A549 (cell line): ENCODE measurements at regions not wholly inside any gene's neighbourhood (a gene's known extent, or its start where the extent isn't known, plus 50 kb on each side); places are given as distances from the start of the nearest gene placed in this dataset.
A peak's percentile ranks its signal among the peaks of the same experiment; 100 is the strongest.

Source experiments
- ATAC-seq, 2 experiments: fragments of 200-7000 bp in 1 of 2; fragments of >200 bp in 1 of 2; cut with Nextera tagmentation in 1 of 2; cut with Tn5 transposase in 1 of 2; 3 replicates each; pipeline versions ENCODE4 v1.8.0 to v1.9.1; 2018 to 2020; ENCODE audit warnings: mild to moderate bottlenecking in 1 of 2, moderate library complexity in 1 of 2
- CTCF ChIA-PET: fragments of 300-600 bp; sonication (Branson Sonifier 250); formaldehyde crosslinking; extraction: SDS; loops from one replicate; lab custom pipeline; 2021; ENCODE audit warnings: antibody characterized with exemption, inconsistent platforms; lab: Yijun Ruan, JAX
- POLR2A ChIA-PET: fragments of 350-600 bp; formaldehyde crosslinking; extraction: SDS; loops from one replicate; lab custom pipeline; 2021; ENCODE audit warnings: antibody characterized with exemption, inconsistent platforms; lab: Yijun Ruan, JAX
- DNase-seq, 2 experiments: peaks; one replicate each; pipeline versions ENCODE4 v3.0.0 to v3.0.0-alpha.2; 2011 to 2016; ENCODE audit warnings: low read depth in 1 of 2, low spot score in 1 of 2
- FAIRE-seq: peaks from 2 replicates; lab custom pipeline; 2011; peaks lifted over from hg19 to GRCh38; lab: Jason Lieb, UNC
- H3K27ac ChIP-seq, 2 experiments: fragments of >200 bp; sonication (Bioruptor Twin); formaldehyde crosslinking; 3 replicates each; pipeline ENCODE4 v1.5.1; 2016 to 2017
- H3K4me1 ChIP-seq: fragments of >200 bp; sonication (Bioruptor Twin); formaldehyde crosslinking; 3 replicates; pipeline ENCODE4 v1.6.1; 2016
- H3K4me2 ChIP-seq: fragments of >200 bp; sonication (Bioruptor Twin); formaldehyde crosslinking; 3 replicates; pipeline ENCODE4 v1.6.1; 2016
- H3K4me3 ChIP-seq: fragments of >200 bp; sonication (Bioruptor Twin); formaldehyde crosslinking; 3 replicates; pipeline ENCODE4 v1.5.1; 2016
- H3K9me3 ChIP-seq: fragments of >200 bp; sonication (Bioruptor Twin); formaldehyde crosslinking; 3 replicates; pipeline ENCODE4 v1.6.1; 2016
- BCL3 ChIP-seq: fragments of >200 bp; sonication (Bioruptor Twin); formaldehyde crosslinking; IDR thresholded peaks from 3 replicates; pipeline ENCODE4 v1.6.1; 2016
- CBX2 ChIP-seq: fragments of 200-600 bp; sonication (generic); IDR thresholded peaks from 2 replicates; pipeline ENCODE4 v1.6.1; 2016; ENCODE audit warnings: low read depth, mild to moderate bottlenecking, borderline replicate concordance
- CHD4 ChIP-seq: fragments of 200-600 bp; sonication (generic); IDR thresholded peaks from 2 replicates; pipeline ENCODE4 v1.6.1; 2016; ENCODE audit warnings: antibody characterized with exemption, mild to moderate bottlenecking, borderline replicate concordance
- E2F6 ChIP-seq: IDR thresholded peaks from 2 replicates; pipeline ENCODE4 v1.6.1; 2012; ENCODE audit warnings: low read depth, borderline replicate concordance
- ELK1 ChIP-seq: fragments of 150-350 bp; IDR thresholded peaks from 2 replicates; pipeline ENCODE4 v1.6.1; 2014; ENCODE audit warnings: low read depth, mild to moderate bottlenecking, low read length
- ESRRA ChIP-seq: fragments of 150-350 bp; IDR thresholded peaks from 2 replicates; pipeline ENCODE4 v1.6.1; 2014; ENCODE audit warnings: mild to moderate bottlenecking, low read length, borderline replicate concordance
- FOSL2 ChIP-seq, 2 experiments: fragments of 450-650 bp in 1 of 2; fragments of >200 bp in 1 of 2; sonication (Bioruptor Twin) in 1 of 2; formaldehyde crosslinking; IDR thresholded peaks; 2 replicates each; pipeline versions ENCODE4 v1.5.0 to v1.6.1; 2016 to 2020; ENCODE audit warnings: mild to moderate bottlenecking in 1 of 2, moderate library complexity in 1 of 2
- HDAC2 ChIP-seq: fragments of 200-600 bp; sonication (generic); IDR thresholded peaks from 2 replicates; pipeline ENCODE4 v1.6.1; 2016
- HES2 ChIP-seq: fragments of >200 bp; sonication (Bioruptor Twin); formaldehyde crosslinking; IDR thresholded peaks from 2 replicates; pipeline ENCODE4 v1.6.1; 2016
- HEYL ChIP-seq: fragments of 250-450 bp; sonication (Bioruptor Pico); IDR thresholded peaks from 2 replicates; pipeline ENCODE4 v1.8.0; 2021; ENCODE audit warnings: mild to moderate bottlenecking, moderate library complexity
- HMGXB4 ChIP-seq: fragments of 250-450 bp; sonication (Bioruptor Pico); IDR thresholded peaks from 2 replicates; pipeline ENCODE4 v1.5.0; 2021; ENCODE audit warnings: mild to moderate bottlenecking, moderate library complexity, borderline replicate concordance
- HOXB13 ChIP-seq: fragments of 250-450 bp; sonication (Bioruptor Pico); IDR thresholded peaks from 2 replicates; pipeline ENCODE4 v1.5.0; 2020; ENCODE audit warnings: low read depth, mild to moderate bottlenecking, moderate library complexity
- JUN ChIP-seq, 2 experiments: fragments of >200 bp; sonication (Bioruptor Twin); formaldehyde crosslinking; IDR thresholded peaks; 2 replicates in 1 of 2; 3 replicates in 1 of 2; pipeline ENCODE4 v1.6.1; 2016 to 2017
- KDM1A ChIP-seq: fragments of 200-600 bp; sonication (generic); IDR thresholded peaks from 2 replicates; pipeline ENCODE4 v1.6.1; 2016; ENCODE audit warnings: low read depth, mild to moderate bottlenecking
- MAFK ChIP-seq: fragments of 450-650 bp; IDR thresholded peaks from 2 replicates; pipeline ENCODE4 v1.6.1; 2014; ENCODE audit not compliant: partially characterized antibody
- POLR2AphosphoS2 ChIP-seq: conservative IDR thresholded peaks from 2 replicates; pipeline ENCODE4 v1.6.1; 2012; ENCODE audit warnings: low read length, improper control_type of control experiment, inconsistent platforms
- RCOR1 ChIP-seq: fragments of 150-350 bp; IDR thresholded peaks from 2 replicates; pipeline ENCODE4 v1.6.1; 2014; ENCODE audit warnings: antibody characterized with exemption, low read length, low read depth
- REST ChIP-seq: fragments of 200-600 bp; sonication (generic); IDR thresholded peaks from 2 replicates; pipeline ENCODE4 v1.6.1; 2016; ENCODE audit warnings: antibody characterized with exemption, mild to moderate bottlenecking, moderate library complexity
- RFX5 ChIP-seq: fragments of 450-650 bp; IDR thresholded peaks from 2 replicates; pipeline ENCODE4 v1.7.1; 2014; ENCODE audit warnings: antibody characterized with exemption, mild to moderate bottlenecking, moderate library complexity
- RNF2 ChIP-seq: fragments of 200-600 bp; sonication (generic); IDR thresholded peaks from 2 replicates; pipeline ENCODE4 v1.6.1; 2016; ENCODE audit warnings: low read depth, mild to moderate bottlenecking, antibody characterized with exemption, moderate library complexity, borderline replicate concordance
- SMC3 ChIP-seq: fragments of >200 bp; sonication (Bioruptor Twin); formaldehyde crosslinking; IDR thresholded peaks from 3 replicates; pipeline ENCODE4 v1.6.1; 2018; ENCODE audit warnings: inconsistent platforms
- ZC3H11A ChIP-seq: fragments of 450-650 bp; IDR thresholded peaks from 2 replicates; pipeline ENCODE4 v1.6.1; 2014; ENCODE audit warnings: antibody characterized with exemption, mild to moderate bottlenecking
- WGBS: methylation state at CpG from one replicate; pipeline ENCODE4 v1.1.6; 2017; ENCODE audit errors: missing lambda C conversion rate; 5-methylcytosine and 5-hydroxymethylcytosine counted together

GRCh38 chr17:11182430-11182829 is 58.6 kb upstream of the SHISA6 start:
- CTCF ChIA-PET = interaction anchor here (1.0 kb wide), 1 partner anchor 14 kb away, joined by 3 read pairs; no protein-coding TSS in a partner anchor
- Histone ChIP-seq H3K9me3 (no peaks in the 10 kb centered on the region), H3K4me2 (no peak overlapping the region), H3K4me3 (no peak overlapping the region), H3K27ac (no peak overlapping the region), H3K4me1 (no peaks in the 10 kb centered on the region)
- no peak for FAIRE-seq
- no peak for DNase-seq
- no peak for ATAC-seq
- TF ChIP-seq CHD4 (no peak), BCL3 (no peak), POLR2AphosphoS2 (no peak), HEYL (CRISPR knock-in tag) (no peak), ESRRA (no peak), SMC3 (no peak)
- POLR2A ChIA-PET = no interaction called here
- 3% methylated on average over 3 of the region's 3 CpGs for WGBS

GRCh38 chr17:11178581-11178980 is 62.4 kb upstream of the SHISA6 start:
- POLR2A ChIA-PET = no interaction called here
- CTCF ChIA-PET = interaction anchor here (1.9 kb wide), 1 partner anchor 34 kb away, joined by 4 read pairs; no protein-coding TSS in a partner anchor
- WGBS = 3% methylated on average over 3 of the region's 3 CpGs
- no peaks in the 10 kb centered on the region; the same call in 2 of the 3 replicates for H3K9me3 ChIP-seq
- DNase-seq (no peak), FAIRE-seq (no peak), ATAC-seq (no peak)
- no peaks in the 10 kb centered on the region for H3K4me1 ChIP-seq
- no peak overlapping the region for H3K4me2 ChIP-seq
- no peak for TF ChIP-seq MAFK
- no peak for TF ChIP-seq E2F6
- TF ChIP-seq RNF2 = no peak
- TF ChIP-seq RCOR1 = no peak
- TF ChIP-seq ESRRA = no peak
- H3K4me3 ChIP-seq = no peak overlapping the region
- H3K27ac ChIP-seq = no peak overlapping the region

- ATAC-seq (no peak), DNase-seq (no peak), FAIRE-seq (peak; percentile 7)
- H3K4me3 ChIP-seq = no peak overlapping the region
- no peaks in the 10 kb centered on the region; the same call in 2 of the 3 replicates for H3K9me3 ChIP-seq
- POLR2A ChIA-PET = no interaction called here
- no peak overlapping the region for H3K27ac ChIP-seq
- H3K4me2 ChIP-seq = no peak overlapping the region
- TF ChIP-seq HES2 (no peak), HDAC2 (no peak), HMGXB4 (CRISPR knock-in tag) (no peak), RFX5 (no peak), HOXB13 (no peak), ZC3H11A (no peak), KDM1A (no peak)
- H3K4me1 ChIP-seq = no peaks in the 10 kb centered on the region
- WGBS = 0% methylated on average over 1 of the region's 1 CpG
- CTCF ChIA-PET = no interaction called here
Measured at GRCh38 chr17:11177340-11177739, 63.7 kb upstream of the SHISA6 start.

GRCh38 chr17:11176549-11176948 is 64.5 kb upstream of the SHISA6 start:
- no peak for ATAC-seq
- H3K4me2 ChIP-seq = no peak overlapping the region
- H3K9me3 ChIP-seq = no peaks in the 10 kb centered on the region; the same call in 2 of the 3 replicates
- H3K4me3 ChIP-seq = no peak overlapping the region
- 34% methylated on average over 6 of the region's 7 CpGs for WGBS
- no peak for FAIRE-seq
- H3K4me1 ChIP-seq = no peaks in the 10 kb centered on the region
- no peak overlapping the region for H3K27ac ChIP-seq
- ChIA-PET POLR2A (no interaction called here), CTCF (no interaction called here)
- no peak for DNase-seq
- TF ChIP-seq ESRRA (no peak), JUN (IDR thresholded peaks at IDR 0.05) (no peak), REST (no peak), CBX2 (no peak), ELK1 (no peak), FOSL2 (IDR thresholded peaks at IDR 0.05) (no peak), FOSL2 (CRISPR knock-in tag; IDR thresholded peaks at IDR 0.05) (no peak)
